Neural cell (in vitro differentiated cells): ENCODE measurements at regions not wholly inside any gene's neighbourhood (a gene's known extent, or its start where the extent isn't known, plus 50 kb on each side); places are given as distances from the start of the nearest gene placed in this dataset.

ENCODE experiments used
- H2AFZ ChIP-seq: fragments of 200-600, 300-800 bp; sonication (generic), shearing (Covaris generic); 2 replicates; pipeline ENCODE4 v1.6.0; 2014; ENCODE audit warnings: low read depth, mild to moderate bottlenecking, antibody characterized with exemption, low read length, moderate library complexity
- H3F3A ChIP-seq: fragments of 200-600 bp; shearing (Covaris generic); 2 replicates; pipeline ENCODE4 v1.6.1; 2016; ENCODE audit warnings: mild to moderate bottlenecking, moderate library complexity, mixed read lengths, antibody characterized with exemption, low read length; ENCODE audit not compliant: insufficient read depth, poor library complexity, severe bottlenecking
- H3K27ac ChIP-seq: fragments of 200-600, 300-800 bp; sonication (generic), shearing (Covaris generic); 2 replicates; pipeline ENCODE4 v1.5.1; 2014; ENCODE audit warnings: mild to moderate bottlenecking, low read length, moderate library complexity
- H3K27me3 ChIP-seq: fragments of 300-800, 200-600 bp; sonication (generic), shearing (Covaris generic); 2 replicates; pipeline ENCODE4 v1.6.0; 2014; ENCODE audit warnings: mild to moderate bottlenecking, low read depth, low read length, moderate library complexity; ENCODE audit not compliant: insufficient read depth
- H3K36me3 ChIP-seq: fragments of 300-800, 200-600 bp; sonication (generic), shearing (Covaris generic); 2 replicates; pipeline ENCODE4 v1.5.1; 2014; ENCODE audit warnings: mild to moderate bottlenecking, antibody characterized with exemption, low read length, moderate library complexity; ENCODE audit not compliant: insufficient read depth
- H3K4me2 ChIP-seq: fragments of 300-800, 200-600 bp; sonication (generic), shearing (Covaris generic); 2 replicates; pipeline ENCODE4 v1.6.0; 2014; ENCODE audit warnings: mild to moderate bottlenecking, low read length
- H3K4me3 ChIP-seq: fragments of 300-800, 200-600 bp; sonication (generic), shearing (Covaris generic); 2 replicates; pipeline ENCODE4 v1.5.1; 2014; ENCODE audit warnings: mild to moderate bottlenecking, low read length, moderate library complexity
- H3K79me2 ChIP-seq: fragments of 200-600 bp; shearing (Covaris generic); replicated peaks from 2 replicates; pipeline ENCODE4 v1.6.0; 2014; ENCODE audit warnings: mild to moderate bottlenecking, low read length, moderate library complexity; ENCODE audit not compliant: insufficient read depth
- H3K9ac ChIP-seq: fragments of 300-800, 200-600 bp; sonication (generic), shearing (Covaris generic); 2 replicates; pipeline ENCODE4 v1.6.1; 2016; ENCODE audit warnings: mild to moderate bottlenecking, low read length, mixed read lengths
- H3K9me2 ChIP-seq: fragments of 200-600 bp; shearing (Covaris generic); 2 replicates; pipeline ENCODE4 v1.6.1; 2016; ENCODE audit warnings: mild to moderate bottlenecking, low read length, mixed read lengths; ENCODE audit not compliant: insufficient read depth
- H3K9me3 ChIP-seq: fragments of 200-600, 300-800 bp; sonication (generic), shearing (Covaris generic); 2 replicates; pipeline ENCODE4 v1.6.1; 2016; ENCODE audit warnings: mild to moderate bottlenecking, mixed run types, low read length, moderate library complexity, mixed read lengths
- H4K20me1 ChIP-seq: fragments of 200-600 bp; shearing (Covaris generic); 2 replicates; pipeline ENCODE4 v1.6.1; 2016; ENCODE audit warnings: mild to moderate bottlenecking, mixed run types; ENCODE audit not compliant: insufficient read depth
- EP300 ChIP-seq: fragments of 450-650 bp; conservative IDR thresholded peaks from 2 replicates; pipeline ENCODE4 v1.6.1; 2014; ENCODE audit warnings: antibody characterized with exemption, mild to moderate bottlenecking, moderate library complexity; ENCODE audit not compliant: poor library complexity, severe bottlenecking
- EZH2 ChIP-seq: fragments of 200-600, 300-800 bp; shearing (Covaris generic), sonication (generic); IDR thresholded peaks from 2 replicates; pipeline ENCODE4 v1.6.1; 2014; ENCODE audit warnings: antibody characterized with exemption, low read length, borderline replicate concordance, mild to moderate bottlenecking; ENCODE audit not compliant: insufficient read depth, poor library complexity, severe bottlenecking
- MXI1 ChIP-seq: fragments of 450-650 bp; conservative IDR thresholded peaks from 2 replicates; pipeline ENCODE4 v1.6.1; 2014; ENCODE audit warnings: antibody characterized with exemption, mild to moderate bottlenecking; ENCODE audit not compliant: poor library complexity, severe bottlenecking
- POLR2AphosphoS5 ChIP-seq: IDR thresholded peaks from 2 replicates; pipeline ENCODE4 v1.6.1; 2012
- RAD21 ChIP-seq: fragments of 450-650 bp; conservative IDR thresholded peaks from 2 replicates; pipeline ENCODE4 v1.6.1; 2014; ENCODE audit warnings: antibody characterized with exemption, mild to moderate bottlenecking, moderate library complexity
- SMC3 ChIP-seq: fragments of 450-650 bp; conservative IDR thresholded peaks from 2 replicates; pipeline ENCODE4 v1.6.1; 2014; ENCODE audit warnings: antibody characterized with exemption, mild to moderate bottlenecking, moderate library complexity; ENCODE audit not compliant: poor library complexity
- TAF1 ChIP-seq: IDR thresholded peaks from 2 replicates; pipeline ENCODE4 v1.6.1; 2012; ENCODE audit warnings: low read depth
- TF ChIP-seq, protein P1 (sequence below): fragments of 450-650 bp; IDR thresholded peaks from 2 replicates; pipeline ENCODE4 v1.5.1; 2014; ENCODE audit warnings: antibody characterized with exemption, mild to moderate bottlenecking, moderate library complexity; ENCODE audit not compliant: poor library complexity, severe bottlenecking
- TF ChIP-seq, protein P2 (sequence below): IDR thresholded peaks from 2 replicates; pipeline ENCODE4 v1.6.1; 2012; ENCODE audit warnings: borderline replicate concordance

DNA sequence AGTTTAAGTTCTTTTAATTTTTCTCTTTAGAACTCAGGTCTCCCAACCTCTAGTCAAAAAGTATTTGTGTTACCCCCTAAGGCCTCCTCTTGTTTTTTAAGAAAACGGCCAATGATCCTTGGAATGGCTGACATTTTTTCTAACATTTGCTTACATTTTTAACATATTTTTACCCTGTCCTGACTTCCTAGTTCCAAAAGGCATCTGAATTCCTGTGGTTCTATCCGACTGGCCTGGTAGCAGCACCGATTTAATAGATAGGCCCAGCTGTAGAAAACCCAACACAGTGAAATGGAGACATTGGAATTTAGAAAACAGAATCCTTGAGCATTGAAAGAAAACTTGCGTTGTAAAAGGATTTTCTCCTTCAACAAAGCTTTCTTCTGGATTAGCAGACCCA is 134.7 kb upstream of the GSC start:
- Histone ChIP-seq H3K9me3 (no peaks in the 10 kb centered on the region), H3K9ac (no peak overlapping the region), H4K20me1 (no peaks in the 10 kb centered on the region), H3F3A (no peaks in the 10 kb centered on the region), H3K4me2 (no peak overlapping the region), H3K36me3 (no peaks in the 10 kb centered on the region), H3K79me2 (no peaks in the 10 kb centered on the region), H3K27ac (no peak overlapping the region), H3K9me2 (no peaks in the 10 kb centered on the region), H3K4me3 (no peak overlapping the region), H2AFZ (no peak overlapping the region), H3K27me3 (no peaks in the 10 kb centered on the region)
- no peak for TF ChIP-seq SMC3
- no peak for TF ChIP-seq TAF1
- TF ChIP-seq EZH2: no peak
- no peak for TF ChIP-seq RAD21
- TF ChIP-seq, protein P1, sequence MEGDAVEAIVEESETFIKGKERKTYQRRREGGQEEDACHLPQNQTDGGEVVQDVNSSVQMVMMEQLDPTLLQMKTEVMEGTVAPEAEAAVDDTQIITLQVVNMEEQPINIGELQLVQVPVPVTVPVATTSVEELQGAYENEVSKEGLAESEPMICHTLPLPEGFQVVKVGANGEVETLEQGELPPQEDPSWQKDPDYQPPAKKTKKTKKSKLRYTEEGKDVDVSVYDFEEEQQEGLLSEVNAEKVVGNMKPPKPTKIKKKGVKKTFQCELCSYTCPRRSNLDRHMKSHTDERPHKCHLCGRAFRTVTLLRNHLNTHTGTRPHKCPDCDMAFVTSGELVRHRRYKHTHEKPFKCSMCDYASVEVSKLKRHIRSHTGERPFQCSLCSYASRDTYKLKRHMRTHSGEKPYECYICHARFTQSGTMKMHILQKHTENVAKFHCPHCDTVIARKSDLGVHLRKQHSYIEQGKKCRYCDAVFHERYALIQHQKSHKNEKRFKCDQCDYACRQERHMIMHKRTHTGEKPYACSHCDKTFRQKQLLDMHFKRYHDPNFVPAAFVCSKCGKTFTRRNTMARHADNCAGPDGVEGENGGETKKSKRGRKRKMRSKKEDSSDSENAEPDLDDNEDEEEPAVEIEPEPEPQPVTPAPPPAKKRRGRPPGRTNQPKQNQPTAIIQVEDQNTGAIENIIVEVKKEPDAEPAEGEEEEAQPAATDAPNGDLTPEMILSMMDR: no peak
- no peak for TF ChIP-seq MXI1
- TF ChIP-seq, protein P2, sequence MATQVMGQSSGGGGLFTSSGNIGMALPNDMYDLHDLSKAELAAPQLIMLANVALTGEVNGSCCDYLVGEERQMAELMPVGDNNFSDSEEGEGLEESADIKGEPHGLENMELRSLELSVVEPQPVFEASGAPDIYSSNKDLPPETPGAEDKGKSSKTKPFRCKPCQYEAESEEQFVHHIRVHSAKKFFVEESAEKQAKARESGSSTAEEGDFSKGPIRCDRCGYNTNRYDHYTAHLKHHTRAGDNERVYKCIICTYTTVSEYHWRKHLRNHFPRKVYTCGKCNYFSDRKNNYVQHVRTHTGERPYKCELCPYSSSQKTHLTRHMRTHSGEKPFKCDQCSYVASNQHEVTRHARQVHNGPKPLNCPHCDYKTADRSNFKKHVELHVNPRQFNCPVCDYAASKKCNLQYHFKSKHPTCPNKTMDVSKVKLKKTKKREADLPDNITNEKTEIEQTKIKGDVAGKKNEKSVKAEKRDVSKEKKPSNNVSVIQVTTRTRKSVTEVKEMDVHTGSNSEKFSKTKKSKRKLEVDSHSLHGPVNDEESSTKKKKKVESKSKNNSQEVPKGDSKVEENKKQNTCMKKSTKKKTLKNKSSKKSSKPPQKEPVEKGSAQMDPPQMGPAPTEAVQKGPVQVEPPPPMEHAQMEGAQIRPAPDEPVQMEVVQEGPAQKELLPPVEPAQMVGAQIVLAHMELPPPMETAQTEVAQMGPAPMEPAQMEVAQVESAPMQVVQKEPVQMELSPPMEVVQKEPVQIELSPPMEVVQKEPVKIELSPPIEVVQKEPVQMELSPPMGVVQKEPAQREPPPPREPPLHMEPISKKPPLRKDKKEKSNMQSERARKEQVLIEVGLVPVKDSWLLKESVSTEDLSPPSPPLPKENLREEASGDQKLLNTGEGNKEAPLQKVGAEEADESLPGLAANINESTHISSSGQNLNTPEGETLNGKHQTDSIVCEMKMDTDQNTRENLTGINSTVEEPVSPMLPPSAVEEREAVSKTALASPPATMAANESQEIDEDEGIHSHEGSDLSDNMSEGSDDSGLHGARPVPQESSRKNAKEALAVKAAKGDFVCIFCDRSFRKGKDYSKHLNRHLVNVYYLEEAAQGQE: no peak
- no peak for TF ChIP-seq EP300
- no peak for TF ChIP-seq POLR2AphosphoS5

DNA sequence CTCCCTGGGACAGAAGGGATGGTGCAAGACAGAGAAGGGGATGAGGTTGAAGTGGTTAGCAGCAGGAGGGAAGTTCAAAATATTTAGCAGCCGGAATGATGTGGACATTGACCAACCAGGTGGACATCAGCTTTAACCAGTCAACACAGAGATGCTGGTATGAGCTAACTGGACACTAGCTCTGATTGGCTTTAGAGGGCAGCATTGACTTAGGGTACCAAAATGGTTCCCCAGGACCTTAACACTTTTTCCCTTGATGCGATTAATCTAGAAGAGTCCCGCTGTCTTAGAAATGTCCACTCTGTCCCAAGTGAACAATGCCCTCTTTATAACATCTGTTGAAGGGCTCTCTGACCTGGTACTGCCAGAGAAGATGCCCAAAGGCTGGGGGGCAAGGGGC is 134.0 kb upstream of the GSC start:
- Histone ChIP-seq H2AFZ (no peak overlapping the region), H3K9me3 (no peaks in the 10 kb centered on the region), H3F3A (no peaks in the 10 kb centered on the region), H3K9me2 (no peaks in the 10 kb centered on the region), H3K36me3 (no peaks in the 10 kb centered on the region), H4K20me1 (no peaks in the 10 kb centered on the region), H3K27ac (no peak overlapping the region), H3K27me3 (no peaks in the 10 kb centered on the region), H3K9ac (no peak overlapping the region), H3K79me2 (no peaks in the 10 kb centered on the region), H3K4me3 (no peak overlapping the region), H3K4me2 (no peak overlapping the region)
- TF ChIP-seq TAF1 (no peak), POLR2AphosphoS5 (no peak), MXI1 (no peak), SMC3 (no peak), EP300 (no peak), EZH2 (no peak)
- TF ChIP-seq, protein P1: no peak
